ENCODE measurements at regions not wholly inside any gene's neighbourhood (a gene's known extent, or its start where the extent isn't known, plus 50 kb on each side); places are given as distances from the start of the nearest gene placed in this dataset.

GRCh38 chr2:16194096-16194390 lies 253.7 kb downstream of the MYCN start:
- no peak overlapping the region for H3K27ac ChIP-seq
- no peak for TF ChIP-seq CTCF (IDR thresholded peaks at IDR 0.05; ENCODE audit: low read depth, low read length, missing control alignments)
- no peaks in the 10 kb centered on the region for H3K27me3 ChIP-seq (replicated peaks)
- in situ Hi-C loops (cut with HindIII; ENCODE audit: low pct_ligation_motif_present, low sequenced_read_pairs) = no loop called here
- no peak overlapping the region for H3K4me3 ChIP-seq (ENCODE audit: low read depth, low read length)
- no peaks in the 10 kb centered on the region for H3K36me3 ChIP-seq (replicated peaks)
- DNase-seq = no peak

DNA sequence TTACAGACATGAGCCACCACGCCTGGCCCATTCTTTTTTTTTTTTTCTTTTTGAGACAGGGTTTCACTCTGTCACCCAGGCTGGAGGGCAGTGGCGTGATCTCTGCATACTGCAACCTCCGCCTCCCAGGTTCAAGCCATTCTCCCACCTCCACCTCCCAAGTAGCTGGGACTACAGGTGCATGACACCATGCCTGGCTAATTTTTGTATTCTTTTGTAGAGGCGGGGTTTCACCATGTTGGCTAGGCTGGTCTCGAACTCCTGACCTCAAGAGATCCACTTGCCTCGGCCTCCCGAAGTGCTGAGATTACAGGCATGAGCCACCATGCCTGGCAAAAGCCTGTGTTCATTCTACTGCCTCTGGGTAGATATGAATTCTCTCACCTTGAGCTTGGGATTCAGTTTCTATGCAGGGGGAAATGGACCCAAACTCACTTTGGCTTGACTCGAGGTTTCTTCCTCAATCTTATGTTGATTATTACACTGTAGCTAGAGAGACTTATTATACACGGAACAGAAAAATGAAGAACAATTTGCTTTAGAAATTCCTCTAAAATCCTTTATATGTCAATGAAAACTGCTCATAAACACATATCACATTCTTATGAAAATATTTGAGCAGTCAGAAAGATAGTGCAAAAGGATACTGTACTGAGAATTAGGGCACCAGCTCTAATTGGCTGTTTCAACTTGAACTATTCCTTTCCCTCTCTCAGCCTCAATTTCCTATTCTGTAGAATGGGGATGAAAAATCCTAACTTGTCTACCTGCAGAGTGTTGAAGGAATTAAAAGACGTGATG lies 252.3 kb downstream of the MYCN start:
- Histone ChIP-seq H3K27ac (no peak overlapping the region), H3K4me3 (ENCODE audit: low read depth, low read length) (no peak overlapping the region), H3K27me3 (replicated peaks) (no peaks in the 10 kb centered on the region), H3K36me3 (replicated peaks) (no peaks in the 10 kb centered on the region)
- in situ Hi-C loops (cut with HindIII; ENCODE audit: low pct_ligation_motif_present, low sequenced_read_pairs) = no loop called here
- TF ChIP-seq CTCF (IDR thresholded peaks at IDR 0.05; ENCODE audit: low read depth, low read length, missing control alignments) = no peak
- no peak for DNase-seq

- no peaks in the 10 kb centered on the region for H3K27me3 ChIP-seq (replicated peaks)
- in situ Hi-C loops (cut with HindIII; ENCODE audit: low pct_ligation_motif_present, low sequenced_read_pairs) = no loop called here
- H3K4me3 ChIP-seq (ENCODE audit: low read depth, low read length) = no peak overlapping the region
- DNase-seq = no peak
- TF ChIP-seq CTCF (IDR thresholded peaks at IDR 0.05; ENCODE audit: low read depth, low read length, missing control alignments) = no peak
- no peak overlapping the region for H3K27ac ChIP-seq
- no peaks in the 10 kb centered on the region for H3K36me3 ChIP-seq (replicated peaks)
These were observed 251.3 kb downstream of the MYCN start for GRCh38 chr2:16191431-16192200.

DNA sequence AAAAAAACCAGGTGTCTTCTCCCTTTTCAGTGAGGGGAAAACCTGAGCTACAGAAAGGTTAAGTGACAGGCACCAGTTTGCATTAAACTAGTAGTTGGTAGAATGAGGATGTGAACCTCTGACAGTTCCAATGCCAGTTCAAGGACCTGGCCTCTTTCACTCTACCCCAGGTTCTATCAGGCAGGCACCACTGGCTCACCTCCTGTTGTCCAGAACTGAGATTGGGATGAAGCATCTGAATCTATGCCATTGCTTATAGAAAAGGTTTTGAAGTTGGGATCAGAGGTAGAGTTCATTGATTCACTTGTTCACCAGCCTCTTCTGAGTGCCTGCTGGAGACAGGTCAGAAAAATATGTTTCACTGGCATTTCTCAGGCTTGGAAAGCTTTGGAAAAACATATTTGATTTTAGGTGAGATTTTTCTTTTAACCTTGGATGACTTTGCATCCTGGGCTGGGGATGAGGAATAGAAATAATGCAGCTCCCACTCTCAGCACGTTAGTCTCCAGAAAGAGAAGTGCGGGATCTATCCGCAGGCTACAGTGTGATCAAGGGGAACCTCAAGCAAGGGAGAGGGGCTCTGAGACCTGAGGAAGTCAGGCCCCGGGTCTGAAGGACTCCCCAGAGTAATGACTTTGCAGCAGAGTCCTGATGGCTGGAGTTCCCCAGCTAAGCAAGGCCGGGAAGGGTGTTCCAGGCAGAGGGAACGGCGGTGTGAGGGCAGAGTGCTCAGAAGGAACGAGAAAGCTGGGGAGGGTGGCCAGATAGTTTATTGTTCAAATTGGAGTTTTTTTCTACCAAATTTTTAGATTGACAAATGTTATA lies 250.3 kb downstream of the MYCN start:
- H3K27me3 ChIP-seq (replicated peaks) = no peaks in the 10 kb centered on the region
- H3K36me3 ChIP-seq (replicated peaks) = no peaks in the 10 kb centered on the region
- no peak overlapping the region for H3K4me3 ChIP-seq (ENCODE audit: low read depth, low read length)
- TF ChIP-seq CTCF (IDR thresholded peaks at IDR 0.05; ENCODE audit: low read depth, low read length, missing control alignments) = no peak
- no peak overlapping the region for H3K27ac ChIP-seq
- no peak for DNase-seq
- in situ Hi-C loops (cut with HindIII; ENCODE audit: low pct_ligation_motif_present, low sequenced_read_pairs) = no loop called here

DNA sequence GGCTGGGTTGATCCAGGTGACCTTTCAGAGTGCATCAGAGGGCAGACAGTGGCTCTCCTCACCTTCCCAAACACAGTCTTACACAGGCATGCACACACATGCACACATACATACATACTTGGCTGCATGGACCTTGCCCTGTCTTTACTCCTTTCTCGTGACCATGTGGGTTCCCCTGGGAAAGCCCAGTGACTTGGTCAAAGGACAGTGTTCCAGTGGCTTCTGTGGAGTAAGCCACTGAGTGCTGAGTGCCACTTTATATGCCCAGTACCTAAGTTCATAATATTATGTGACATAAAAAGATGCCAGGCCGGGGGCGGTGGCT lies 249.4 kb downstream of the MYCN start:
- no peak for DNase-seq

More for the DNA sequence above, 249.4 kb downstream of the MYCN start:
- H3K36me3 ChIP-seq (replicated peaks) = no peaks in the 10 kb centered on the region
- no peak overlapping the region for H3K27ac ChIP-seq
- in situ Hi-C loops (cut with HindIII; ENCODE audit: low pct_ligation_motif_present, low sequenced_read_pairs) = no loop called here
- no peak overlapping the region for H3K4me3 ChIP-seq (ENCODE audit: low read depth, low read length)
- no peaks in the 10 kb centered on the region for H3K27me3 ChIP-seq (replicated peaks)
- TF ChIP-seq CTCF (IDR thresholded peaks at IDR 0.05; ENCODE audit: low read depth, low read length, missing control alignments) = no peak

Measured in brain microvascular endothelial cell (primary cell).